ENCODE measurements at regions not wholly inside any gene's neighbourhood (a gene's known extent, or its start where the extent isn't known, plus 50 kb on each side); places are given as distances from the start of the nearest gene placed in this dataset.
A peak's percentile ranks its signal among the peaks of the same experiment; 100 is the strongest.

DNA sequence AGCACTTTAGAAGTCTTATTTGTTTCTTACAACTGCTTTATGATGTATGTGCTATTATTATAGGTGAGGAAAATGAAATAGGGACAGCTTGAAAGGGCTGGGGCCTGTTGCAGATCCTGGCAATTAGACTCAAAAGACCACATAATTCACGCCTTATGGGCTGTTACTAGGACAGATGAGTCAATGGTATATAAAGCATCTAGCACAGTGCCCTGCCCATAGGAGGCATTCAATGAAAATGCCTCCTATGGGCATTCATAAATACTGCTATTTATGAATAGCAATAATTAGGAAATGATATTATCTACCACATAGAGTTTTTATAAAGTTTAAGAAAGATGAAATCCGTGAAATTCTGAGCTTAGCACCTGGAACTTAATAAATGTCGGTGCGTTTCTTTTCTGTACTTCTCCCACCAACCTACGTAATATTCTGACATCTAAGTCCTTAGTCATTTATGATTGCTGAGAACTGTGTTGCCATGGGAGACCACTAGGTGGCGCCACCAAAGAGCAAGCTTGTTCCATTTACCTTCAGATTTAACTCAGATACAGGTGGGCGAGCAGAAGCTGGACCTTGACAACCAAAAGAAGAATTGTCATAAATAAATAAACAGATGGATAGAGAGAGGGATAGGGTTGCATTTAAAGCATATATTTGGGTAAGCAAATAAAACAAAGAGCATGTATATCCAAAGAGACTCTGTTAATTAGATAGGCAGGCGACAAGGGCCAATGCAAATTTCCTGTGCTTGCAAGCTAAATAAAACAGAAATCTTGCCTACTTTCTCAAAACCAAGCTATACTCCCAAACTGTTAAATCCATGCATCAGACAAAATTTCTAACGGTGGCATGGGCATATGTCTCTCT is 699.9 kb downstream of the INHBA start:
- DNase-seq: no peak

GRCh38 chr7:41000042-41000441 is 702.8 kb downstream of the INHBA start:
- DNase-seq: no peak

- no peak for DNase-seq
These were observed 706.6 kb downstream of the INHBA start for GRCh38 chr7:40996233-40996677.

DNA sequence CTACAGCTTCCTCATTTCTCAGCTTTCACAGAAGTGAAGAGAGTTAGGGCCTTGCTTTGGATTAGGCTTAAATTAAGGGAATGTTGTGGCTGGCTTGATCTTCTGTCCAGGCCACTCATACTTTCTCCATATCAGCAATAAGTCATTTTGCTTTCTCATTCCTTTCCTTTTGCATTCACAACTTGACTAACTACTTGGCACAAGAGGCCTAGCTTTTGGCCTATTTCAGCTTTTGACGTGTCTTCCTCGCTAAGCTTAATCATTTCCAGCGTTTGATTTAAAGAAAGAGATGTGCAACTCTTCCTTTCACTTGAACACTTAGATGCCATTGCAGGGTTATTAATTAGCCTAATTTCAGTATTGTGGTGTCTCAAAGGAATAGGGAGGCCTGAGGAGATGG is 712.0 kb downstream of the INHBA start:
- DNase-seq: no peak

DNA sequence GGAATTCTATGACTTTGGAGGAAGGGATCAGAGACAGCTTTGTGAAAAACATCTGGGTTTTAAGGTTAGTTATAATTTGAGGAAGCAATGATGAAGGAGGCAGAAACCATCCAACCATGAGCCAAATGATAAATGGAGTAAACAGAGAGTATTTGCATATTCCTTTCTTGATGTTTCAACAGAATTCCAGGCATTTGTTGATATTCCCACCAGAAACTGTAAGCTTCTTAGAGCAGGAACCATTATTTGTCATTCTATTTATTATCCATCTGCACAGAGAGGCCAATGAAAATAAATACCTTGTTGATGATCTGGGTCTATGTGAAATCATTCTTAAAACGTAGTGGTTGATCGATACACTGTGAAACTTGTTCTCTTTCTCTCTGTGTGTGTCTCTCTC is 715.3 kb downstream of the INHBA start:
- no peak for DNase-seq

DNA sequence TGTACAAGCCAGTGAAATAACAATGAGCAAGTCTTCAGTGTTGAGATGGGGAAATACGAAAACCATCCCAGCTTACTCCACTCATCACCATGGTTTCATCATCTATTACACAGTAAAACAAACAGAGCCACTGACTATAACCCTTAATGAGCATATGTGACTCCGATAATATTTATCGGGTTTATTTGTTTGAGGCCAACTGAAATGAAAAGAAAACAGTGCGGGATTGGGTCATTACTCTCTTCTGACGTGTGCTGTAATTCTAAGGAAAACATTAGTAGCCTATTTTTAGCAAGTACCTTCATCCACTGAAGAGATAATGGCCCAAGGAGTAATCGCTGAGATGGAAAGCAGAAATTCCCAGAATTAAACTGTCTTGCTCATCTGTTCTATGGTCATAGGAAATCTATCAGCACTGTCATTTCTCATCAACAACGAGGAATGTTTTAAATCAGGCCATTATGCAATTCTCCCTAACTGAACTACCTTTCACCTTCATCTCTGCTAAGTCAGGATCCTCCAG is 716.5 kb downstream of the INHBA start:
- peak; percentile 30 for DNase-seq

- DNase-seq: peak; percentile 69
These were observed 719.8 kb downstream of the INHBA start for GRCh38 chr7:40983111-40983510.

- DNase-seq: no peak
These were observed 723.6 kb downstream of the INHBA start for GRCh38 chr7:40979296-40979695.

DNA sequence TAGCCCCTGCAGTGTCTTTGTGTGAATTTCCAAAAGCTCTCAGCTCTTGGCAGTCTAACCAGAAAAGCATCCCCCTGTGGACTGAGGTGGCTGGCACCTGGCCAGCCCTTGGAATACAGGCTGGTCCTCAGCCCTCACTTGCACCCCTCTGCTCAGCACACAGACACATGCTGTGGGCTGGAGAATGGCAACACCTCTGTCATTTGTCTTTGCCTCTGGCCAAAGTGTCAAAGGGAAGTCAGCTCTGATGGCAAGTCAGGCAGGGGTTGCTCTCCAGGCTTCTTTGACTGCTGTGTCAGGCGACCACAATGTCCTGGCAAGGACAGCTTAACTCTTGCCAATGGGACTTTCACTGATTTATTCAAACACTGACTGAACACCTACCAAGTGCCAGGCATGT is 724.8 kb downstream of the INHBA start:
- no peak for DNase-seq

DNA sequence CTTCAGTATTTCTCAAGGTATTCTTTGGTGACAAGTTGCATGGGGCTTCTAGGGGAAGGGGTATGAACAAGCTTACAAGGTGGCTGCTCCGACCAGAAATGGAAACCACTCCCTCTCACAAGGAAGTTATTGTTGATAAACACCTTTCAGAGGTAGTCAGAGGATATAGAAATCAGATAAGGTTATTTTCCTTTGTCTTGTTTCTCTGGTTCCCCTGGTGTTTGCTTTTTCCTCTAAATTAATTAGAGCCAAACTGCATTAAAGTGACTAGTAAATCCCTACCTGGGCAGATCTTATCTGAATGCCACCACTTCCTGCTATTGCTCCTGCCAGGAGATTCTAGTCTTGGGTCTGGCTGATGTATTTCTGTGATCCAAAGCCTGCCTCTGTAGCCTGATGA is 725.4 kb downstream of the INHBA start:
- no peak for DNase-seq

DNA sequence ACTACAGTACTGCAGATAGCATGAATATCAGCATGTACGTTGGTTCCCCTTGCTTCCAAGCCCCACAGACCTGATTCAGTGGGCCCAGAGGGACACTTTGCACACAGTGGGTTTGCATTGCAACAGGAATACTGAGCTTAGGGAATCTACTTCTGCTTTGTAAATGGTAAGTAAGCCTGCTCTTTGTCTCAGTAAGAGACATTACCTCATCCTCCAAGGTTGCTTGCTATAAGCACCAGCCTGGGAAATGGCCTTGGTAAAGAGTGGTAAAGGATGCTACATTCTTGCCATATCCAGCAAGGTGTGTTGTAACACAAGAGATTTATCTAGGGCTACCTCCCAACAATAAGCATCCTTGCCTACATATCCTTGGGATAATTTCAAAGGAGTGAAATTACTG is 730.5 kb downstream of the INHBA start:
- no peak for DNase-seq

DNA sequence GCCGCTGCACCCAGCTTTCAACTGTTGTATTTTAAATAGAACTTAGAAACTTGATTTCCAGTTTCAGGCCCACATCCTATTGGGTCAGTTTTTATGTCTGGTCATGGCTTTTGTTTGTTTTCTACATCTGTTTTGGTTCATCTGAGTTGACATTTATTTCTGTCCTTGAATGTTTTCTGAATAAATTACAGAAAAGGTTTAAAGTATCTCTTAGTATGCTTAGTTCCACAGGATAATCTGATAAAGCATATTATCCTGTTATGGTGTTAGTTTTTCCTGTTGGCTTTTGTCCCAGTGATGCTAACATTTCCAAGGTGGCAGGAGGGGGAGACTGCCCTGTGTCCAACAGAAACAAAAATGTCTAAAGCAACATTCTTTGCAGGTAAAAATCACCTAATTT is 733.2 kb downstream of the INHBA start:
- peak; percentile 54 for DNase-seq

GRCh38 chr7:40966693-40967092 is 736.2 kb downstream of the INHBA start:
- no peak for DNase-seq

DNA sequence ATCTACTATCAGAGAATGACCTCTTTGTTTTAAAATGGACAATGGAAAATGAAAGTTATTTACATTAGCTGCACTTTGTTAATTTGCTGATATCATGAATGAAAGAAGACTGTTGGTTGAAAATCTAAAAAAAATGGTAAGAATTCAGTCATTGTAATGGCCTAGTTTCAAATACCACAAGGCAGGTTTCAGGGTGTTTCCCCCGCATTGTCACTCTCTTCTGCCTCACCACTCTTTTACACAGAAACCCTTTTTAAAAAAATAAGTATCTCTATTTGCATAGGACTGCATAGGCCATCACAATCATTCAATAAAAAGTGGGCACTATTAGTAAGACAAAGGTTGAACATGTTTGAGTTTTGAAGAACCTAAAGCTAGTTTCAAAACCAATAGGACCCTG is 737.1 kb downstream of the INHBA start:
- no peak for DNase-seq

- no peak for DNase-seq
These were observed 737.9 kb downstream of the INHBA start for GRCh38 chr7:40965016-40965415.

- no peak for DNase-seq
These were observed 738.3 kb downstream of the INHBA start for GRCh38 chr7:40964610-40965009.

GRCh38 chr7:40959955-40960354 is 742.9 kb downstream of the INHBA start:
- no peak for DNase-seq

GRCh38 chr7:40948239-40948638 is 754.7 kb downstream of the INHBA start:
- DNase-seq: no peak

DNA sequence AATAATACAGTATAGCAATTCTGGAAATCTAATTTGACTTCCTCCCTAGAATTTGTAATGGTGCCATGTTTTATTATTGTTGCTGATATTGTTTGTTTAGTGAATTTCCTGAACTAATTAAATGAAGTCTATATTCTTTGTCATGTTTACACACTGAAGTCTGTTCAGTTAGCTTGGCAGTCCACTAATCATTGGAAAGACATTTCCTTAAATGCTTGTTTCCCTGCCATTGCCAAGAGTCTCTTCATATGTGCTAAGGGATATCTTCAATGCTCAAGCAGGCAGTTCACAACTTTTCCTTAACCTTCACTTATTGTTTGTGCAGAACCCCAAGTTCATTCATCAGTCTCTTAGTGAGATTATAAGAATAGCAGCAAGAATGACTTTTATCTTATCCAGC is 755.3 kb downstream of the INHBA start:
- DNase-seq: no peak

- DNase-seq: no peak
These were observed 756.3 kb downstream of the INHBA start for GRCh38 chr7:40946549-40946948.

DNA sequence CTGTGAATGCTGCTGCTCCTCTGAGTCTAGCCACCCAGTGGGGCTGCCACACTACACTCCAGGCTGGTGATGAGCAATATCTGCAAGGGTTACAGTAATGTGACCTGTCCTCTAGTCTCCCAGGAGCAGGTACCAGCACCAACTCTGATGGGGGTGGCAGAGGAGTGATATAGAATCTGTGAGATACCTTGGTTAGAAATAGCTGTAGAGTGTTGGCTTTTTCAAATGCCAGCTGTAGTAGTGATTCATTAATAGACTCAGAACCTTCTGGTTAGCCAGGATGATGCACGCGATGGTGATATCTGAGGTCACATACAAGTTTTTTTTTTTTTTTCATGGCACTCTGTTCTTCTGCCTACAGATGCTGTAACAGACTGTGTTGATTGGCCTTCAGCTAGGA is 757.1 kb downstream of the INHBA start:
- no peak for DNase-seq

GRCh38 chr7:40944981-40945585 is 757.8 kb downstream of the INHBA start:
- DNase-seq: no peak

GRCh38 chr7:40937879-40938278 is 765.0 kb downstream of the INHBA start:
- DNase-seq: no peak
